Mucosa of rectum (tissue), 2 donors: ENCODE measurements at regions not wholly inside any gene's neighbourhood (a gene's known extent, or its start where the extent isn't known, plus 50 kb on each side); places are given as distances from the start of the nearest gene placed in this dataset.

Experiments
- H3K27ac ChIP-seq, 2 donors: one replicate each; pipeline ENCODE4 v1.7.0; 2013; ENCODE audit warnings: inconsistent platforms in 2 of 2, low read depth in 2 of 2, low read length in 2 of 2
- H3K27me3 ChIP-seq, 2 donors: one replicate each; pipeline ENCODE4 v1.7.0; 2013; ENCODE audit warnings: low read length in 2 of 2; ENCODE audit not compliant: control insufficient read depth in 2 of 2, insufficient read depth in 2 of 2
- H3K36me3 ChIP-seq, 2 donors: one replicate each; pipeline ENCODE4 v1.7.0; 2013; ENCODE audit warnings: low read length in 2 of 2; ENCODE audit not compliant: control insufficient read depth in 2 of 2, insufficient read depth in 2 of 2
- H3K4me1 ChIP-seq, 2 donors: one replicate each; pipeline ENCODE4 v1.7.0; 2013; ENCODE audit warnings: low read length in 2 of 2, mild to moderate bottlenecking in 1 of 2; ENCODE audit not compliant: control insufficient read depth in 2 of 2, insufficient read depth in 2 of 2
- H3K4me3 ChIP-seq, 2 donors: one replicate each; pipeline ENCODE4 v1.7.0; 2013; ENCODE audit warnings: low read length in 2 of 2
- H3K9ac ChIP-seq, 2 donors: one replicate each; pipeline ENCODE4 v1.7.0; 2013; ENCODE audit warnings: low read length in 2 of 2, low read depth in 1 of 2, mild to moderate bottlenecking in 1 of 2
- H3K9me3 ChIP-seq, 2 donors: one replicate each; pipeline ENCODE4 v1.7.0; 2013; ENCODE audit warnings: low read length in 2 of 2; ENCODE audit not compliant: control insufficient read depth in 2 of 2
- donor health status: healthy.
- donor health status: Normal muscosa, but diverticular disease.

GRCh38 chr22:19634226-19634975, 79.9 kb upstream of the SEPTIN5 start:
- Histone ChIP-seq H3K9ac (no peak overlapping the region), H3K27ac (no peak overlapping the region), H3K4me1 (no peaks in the 10 kb centered on the region), H3K27me3 (peaks cover 2 to 7% of the 10 kb centered on the region in 2 donors), H3K4me3 (no peak overlapping the region), H3K9me3 (no peaks in the 10 kb centered on the region), H3K36me3 (no peaks in the 10 kb centered on the region)

- H3K9ac ChIP-seq, result no peak overlapping the region
- H3K4me1 ChIP-seq, result no peaks in the 10 kb centered on the region
- H3K4me3 ChIP-seq, result no peak overlapping the region
- no peaks in the 10 kb centered on the region for H3K9me3 ChIP-seq
- H3K36me3 ChIP-seq, result no peaks in the 10 kb centered on the region
- peaks cover under 1 to 2% of the 10 kb centered on the region in 2 donors for H3K27me3 ChIP-seq
- no peak overlapping the region for H3K27ac ChIP-seq
These were observed 78.7 kb upstream of the SEPTIN5 start for GRCh38 chr22:19635644-19636043.

- Histone ChIP-seq H3K27me3 (peaks cover 0 to 2% of the 10 kb centered on the region in 2 donors), H3K9me3 (no peaks in the 10 kb centered on the region), H3K27ac (no peak overlapping the region), H3K36me3 (no peaks in the 10 kb centered on the region), H3K4me3 (no peak overlapping the region), H3K9ac (no peak overlapping the region), H3K4me1 (no peaks in the 10 kb centered on the region)
These were observed 77.5 kb upstream of the SEPTIN5 start for GRCh38 chr22:19636696-19637407.

- no peaks in the 10 kb centered on the region for H3K27me3 ChIP-seq
- no peak overlapping the region for H3K27ac ChIP-seq
- H3K9ac ChIP-seq, result no peak overlapping the region
- no peaks in the 10 kb centered on the region for H3K36me3 ChIP-seq
- no peak overlapping the region for H3K4me3 ChIP-seq
- no peaks in the 10 kb centered on the region for H3K4me1 ChIP-seq
- H3K9me3 ChIP-seq, result no peaks in the 10 kb centered on the region
These were observed 76.7 kb upstream of the SEPTIN5 start for GRCh38 chr22:19637408-19638281.

- H3K4me3 ChIP-seq, result no peak overlapping the region
- H3K27ac ChIP-seq, result no peak overlapping the region
- no peak overlapping the region for H3K9ac ChIP-seq
- H3K36me3 ChIP-seq, result no peaks in the 10 kb centered on the region
- H3K27me3 ChIP-seq, result no peaks in the 10 kb centered on the region
- no peaks in the 10 kb centered on the region for H3K4me1 ChIP-seq
- H3K9me3 ChIP-seq, result no peaks in the 10 kb centered on the region
These were observed 75.9 kb upstream of the SEPTIN5 start for GRCh38 chr22:19638282-19639015.

GRCh38 chr22:19639610-19640135, 74.6 kb upstream of the SEPTIN5 start:
- no peaks in the 10 kb centered on the region for H3K27me3 ChIP-seq
- no peaks in the 10 kb centered on the region for H3K4me1 ChIP-seq
- no peak overlapping the region for H3K27ac ChIP-seq
- H3K9ac ChIP-seq, result no peak overlapping the region
- H3K36me3 ChIP-seq, result no peaks in the 10 kb centered on the region
- H3K4me3 ChIP-seq, result no peak overlapping the region
- no peaks in the 10 kb centered on the region for H3K9me3 ChIP-seq

- Histone ChIP-seq H3K9me3 (no peaks in the 10 kb centered on the region), H3K27ac (no peak overlapping the region), H3K4me1 (no peaks in the 10 kb centered on the region)
These were observed 74.0 kb upstream of the SEPTIN5 start for GRCh38 chr22:19640306-19640705.

GRCh38 chr22:19641254-19641982, 72.9 kb upstream of the SEPTIN5 start:
- no peak overlapping the region for H3K4me3 ChIP-seq
- H3K9ac ChIP-seq, result no peak overlapping the region
- H3K27me3 ChIP-seq, result no peaks in the 10 kb centered on the region
- H3K9me3 ChIP-seq, result no peaks in the 10 kb centered on the region
- no peak overlapping the region for H3K27ac ChIP-seq
- no peaks in the 10 kb centered on the region for H3K4me1 ChIP-seq
- H3K36me3 ChIP-seq, result no peaks in the 10 kb centered on the region

More at GRCh38 chr22:19640306-19640705, 74.0 kb upstream of the SEPTIN5 start:
- Histone ChIP-seq H3K9ac (no peak overlapping the region), H3K4me3 (no peak overlapping the region), H3K27me3 (no peaks in the 10 kb centered on the region), H3K36me3 (no peaks in the 10 kb centered on the region)

- no peak overlapping the region for H3K4me3 ChIP-seq
- H3K27me3 ChIP-seq, result no peaks in the 10 kb centered on the region
- H3K27ac ChIP-seq, result no peak overlapping the region
- no peaks in the 10 kb centered on the region for H3K4me1 ChIP-seq
- no peaks in the 10 kb centered on the region for H3K36me3 ChIP-seq
- no peak overlapping the region for H3K9ac ChIP-seq
- peaks cover 0 to 3% of the 10 kb centered on the region in 2 donors for H3K9me3 ChIP-seq
These were observed 72.3 kb upstream of the SEPTIN5 start for GRCh38 chr22:19641983-19642451.
